ENCODE measurements at regions not wholly inside any gene's neighbourhood (a gene's known extent, or its start where the extent isn't known, plus 50 kb on each side); places are given as distances from the start of the nearest gene placed in this dataset.

DNA sequence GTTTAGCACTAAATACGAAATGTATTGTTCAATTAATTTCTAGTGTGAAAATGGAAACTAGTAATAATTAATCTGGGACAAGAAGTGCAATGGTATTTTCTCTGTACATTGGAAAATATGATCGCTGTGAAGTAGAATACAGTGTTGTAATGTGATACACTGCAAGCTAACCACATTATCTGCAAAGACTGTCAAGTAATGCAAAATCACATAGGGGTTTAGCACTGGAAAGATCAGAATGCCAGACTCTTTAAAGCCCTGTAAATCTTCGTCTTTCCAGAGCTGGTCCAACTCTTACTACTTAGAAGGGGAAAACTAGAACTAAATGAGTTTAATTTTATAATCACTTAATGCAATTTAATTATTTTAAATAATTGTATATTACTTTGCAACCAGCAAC lies 544.5 kb upstream of the ANO3 start:
- no TSS peak for BruUV-seq (replicated peaks)
- Histone ChIP-seq H3K27ac (ENCODE audit: low read depth, low read length) (no peak overlapping the region), H3K36me3 (ENCODE audit: control insufficient read depth in 1 of 2, insufficient read depth in 2 of 2, low read length in 2 of 2) (no peaks in the 10 kb centered on the region), H4K20me1 (ENCODE audit: insufficient read depth) (no peaks in the 10 kb centered on the region), H3K4me2 (ENCODE audit: low read length) (no peak overlapping the region), H2AFZ (ENCODE audit: low read depth, low read length, poor library complexity, severe bottlenecking) (no peak overlapping the region), H3K4me3 (replicated peaks in 1 of 2; ENCODE audit: low read depth in 1 of 2, low read length in 2 of 2) (no peak overlapping the region), H3K27me3 (ENCODE audit: insufficient read depth, low read length) (no peaks in the 10 kb centered on the region), H3K9ac (ENCODE audit: low read length) (no peak overlapping the region), H3K9me2 (ENCODE audit: insufficient read depth) (no peaks in the 10 kb centered on the region), H3K4me1 (ENCODE audit: control insufficient read depth in 1 of 2, insufficient read depth in 2 of 2, low read length in 2 of 2) (no peaks in the 10 kb centered on the region), H3K79me2 (ENCODE audit: insufficient read depth, low read length) (no peaks in the 10 kb centered on the region), H3K9me3 (ENCODE audit: control insufficient read depth in 1 of 2, insufficient read depth in 1 of 2, low read depth in 1 of 2, low read length in 2 of 2) (peaks cover 0 to 25% of the 10 kb centered on the region in 2 experiments; a peak in 2 of 4 replicates)
- intact Hi-C loops (cut with micrococcal nuclease): no loop called here
- ChIA-PET CTCF (no interaction called here), RAD21 (ENCODE audit: low non-redundant PET in 1 of 2, low total read pairs in 2 of 2, uncharacterized antibody in 2 of 2, unreplicated experiment in 2 of 2) (no interaction called here), POLR2A (no interaction called here)
- DNase-seq (ENCODE audit: low read depth, low spot score): no peak
- no peak for ATAC-seq
- TF ChIP-seq SIN3A (IDR thresholded peaks at IDR 0.05; ENCODE audit: low read depth) (no peak), EZH2phosphoT487 (IDR thresholded peaks at IDR 0.05; ENCODE audit: borderline replicate concordance) (no peak), ZNF274 (IDR thresholded peaks at IDR 0.05; ENCODE audit: low read depth, low read length) (no peak), REST (IDR thresholded peaks at IDR 0.05; ENCODE audit: low read depth) (no peak), POLR2AphosphoS5 (IDR thresholded peaks at IDR 0.05; ENCODE audit: low read depth, low read length) (no peak), JUND (IDR thresholded peaks at IDR 0.05) (no peak), POLR2A (IDR thresholded peaks at IDR 0.05; ENCODE audit: borderline replicate concordance, extremely low read depth, insufficient read depth, insufficient read length) (no peak), CBX3 (IDR thresholded peaks at IDR 0.05; ENCODE audit: low read depth) (no peak), RAD21 (IDR thresholded peaks at IDR 0.05; ENCODE audit: low read depth) (no peak), EGR1 (IDR thresholded peaks at IDR 0.05; ENCODE audit: low read depth) (no peak), YY1 (IDR thresholded peaks at IDR 0.05; ENCODE audit: extremely low read depth, insufficient replicate concordance, low read depth, low read length) (no peak), EZH2 (IDR thresholded peaks at IDR 0.05) (no peak), ELF1 (IDR thresholded peaks at IDR 0.05; ENCODE audit: borderline replicate concordance, low read depth) (no peak), TCF7L2 (IDR thresholded peaks at IDR 0.05; ENCODE audit: borderline replicate concordance, extremely low read depth, insufficient read depth, insufficient read length) (no peak), FOSL1 (IDR thresholded peaks at IDR 0.05; ENCODE audit: low read depth) (no peak), SP1 (IDR thresholded peaks at IDR 0.05; ENCODE audit: low read depth) (no peak)
- TF ChIP-seq, protein P1, sequence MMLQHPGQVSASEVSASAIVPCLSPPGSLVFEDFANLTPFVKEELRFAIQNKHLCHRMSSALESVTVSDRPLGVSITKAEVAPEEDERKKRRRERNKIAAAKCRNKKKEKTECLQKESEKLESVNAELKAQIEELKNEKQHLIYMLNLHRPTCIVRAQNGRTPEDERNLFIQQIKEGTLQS (IDR thresholded peaks at IDR 0.05): no peak
- TF ChIP-seq, protein P2, sequence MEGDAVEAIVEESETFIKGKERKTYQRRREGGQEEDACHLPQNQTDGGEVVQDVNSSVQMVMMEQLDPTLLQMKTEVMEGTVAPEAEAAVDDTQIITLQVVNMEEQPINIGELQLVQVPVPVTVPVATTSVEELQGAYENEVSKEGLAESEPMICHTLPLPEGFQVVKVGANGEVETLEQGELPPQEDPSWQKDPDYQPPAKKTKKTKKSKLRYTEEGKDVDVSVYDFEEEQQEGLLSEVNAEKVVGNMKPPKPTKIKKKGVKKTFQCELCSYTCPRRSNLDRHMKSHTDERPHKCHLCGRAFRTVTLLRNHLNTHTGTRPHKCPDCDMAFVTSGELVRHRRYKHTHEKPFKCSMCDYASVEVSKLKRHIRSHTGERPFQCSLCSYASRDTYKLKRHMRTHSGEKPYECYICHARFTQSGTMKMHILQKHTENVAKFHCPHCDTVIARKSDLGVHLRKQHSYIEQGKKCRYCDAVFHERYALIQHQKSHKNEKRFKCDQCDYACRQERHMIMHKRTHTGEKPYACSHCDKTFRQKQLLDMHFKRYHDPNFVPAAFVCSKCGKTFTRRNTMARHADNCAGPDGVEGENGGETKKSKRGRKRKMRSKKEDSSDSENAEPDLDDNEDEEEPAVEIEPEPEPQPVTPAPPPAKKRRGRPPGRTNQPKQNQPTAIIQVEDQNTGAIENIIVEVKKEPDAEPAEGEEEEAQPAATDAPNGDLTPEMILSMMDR (IDR thresholded peaks at IDR 0.05 in 2 of 3, conservative IDR thresholded peaks at IDR 0.05 in 1 of 3; ENCODE audit: borderline replicate concordance in 1 of 3, insufficient read depth in 1 of 3, low read depth in 2 of 3, low read length in 2 of 3): no peak

All from HCT116 (cell line).